Kidney capillary endothelial cell (primary cell): ENCODE measurements at regions not wholly inside any gene's neighbourhood (a gene's known extent, or its start where the extent isn't known, plus 50 kb on each side); places are given as distances from the start of the nearest gene placed in this dataset.
"Not testable (repeated sequence)": the region's sequence is repeated elsewhere in the genome, so short reads cannot be mapped to it uniquely, and the experiment has no call there.

ENCODE experiments used
- DNase-seq: peaks from one replicate; pipeline ENCODE4 v3.0.0-alpha.2; 2018; ENCODE audit warnings: low spot score

DNA sequence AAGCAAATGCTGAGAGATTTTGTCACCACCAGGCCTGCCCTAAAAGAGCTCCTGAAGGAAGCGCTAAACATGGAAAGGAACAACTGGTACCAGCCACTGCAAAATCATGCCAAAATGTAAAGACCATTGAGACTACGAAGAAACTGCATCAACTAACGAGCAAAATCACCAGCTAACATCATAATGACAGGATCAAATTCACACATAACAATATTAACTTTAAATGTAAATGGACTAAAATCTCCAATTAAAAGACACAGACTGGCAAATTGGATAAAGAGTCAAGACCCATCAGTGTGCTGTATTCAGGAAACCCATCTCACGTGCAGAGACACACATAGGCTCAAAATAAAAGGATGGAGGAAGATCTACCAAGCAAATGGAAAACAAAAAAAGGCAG is 702.7 kb upstream of the INTU start:
- not testable (repeated sequence) for DNase-seq

DNA sequence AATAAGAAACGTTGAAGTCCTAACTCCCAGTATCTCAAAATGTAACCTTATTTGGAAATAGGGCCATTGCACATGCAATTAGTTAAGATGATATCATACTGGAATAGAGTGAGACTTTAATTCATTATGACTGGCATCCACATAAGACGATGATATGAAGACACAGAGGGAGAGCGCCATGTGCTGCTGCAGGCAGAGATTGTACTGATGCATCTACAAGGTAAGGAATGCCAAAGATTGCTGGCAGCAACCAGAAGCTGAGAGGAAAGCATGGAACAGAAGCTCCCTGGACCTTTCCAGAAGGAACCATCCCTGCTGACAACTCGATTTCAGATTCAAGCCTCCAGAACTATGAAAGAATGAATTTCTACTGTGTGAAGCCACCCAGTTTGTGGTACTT is 697.0 kb upstream of the INTU start:
- DNase-seq: no peak

DNA sequence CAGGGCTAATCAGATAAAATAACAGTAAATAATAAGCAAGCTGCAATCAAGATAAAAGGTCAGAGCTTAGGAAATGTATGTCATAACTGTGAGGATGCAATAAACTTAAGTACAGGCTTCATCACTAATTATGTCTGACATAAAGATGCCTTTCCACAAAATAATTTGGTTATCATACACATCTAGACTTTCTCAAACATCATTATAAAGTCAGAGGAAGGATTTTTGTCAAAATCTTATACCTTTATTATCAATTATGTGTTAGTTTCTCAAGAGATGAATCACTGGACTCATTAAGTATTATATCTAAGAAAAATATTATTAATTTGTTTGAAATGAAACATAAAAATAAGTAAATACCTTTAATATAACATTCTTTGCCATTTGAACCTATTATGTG is 695.4 kb upstream of the INTU start:
- DNase-seq: no peak

DNA sequence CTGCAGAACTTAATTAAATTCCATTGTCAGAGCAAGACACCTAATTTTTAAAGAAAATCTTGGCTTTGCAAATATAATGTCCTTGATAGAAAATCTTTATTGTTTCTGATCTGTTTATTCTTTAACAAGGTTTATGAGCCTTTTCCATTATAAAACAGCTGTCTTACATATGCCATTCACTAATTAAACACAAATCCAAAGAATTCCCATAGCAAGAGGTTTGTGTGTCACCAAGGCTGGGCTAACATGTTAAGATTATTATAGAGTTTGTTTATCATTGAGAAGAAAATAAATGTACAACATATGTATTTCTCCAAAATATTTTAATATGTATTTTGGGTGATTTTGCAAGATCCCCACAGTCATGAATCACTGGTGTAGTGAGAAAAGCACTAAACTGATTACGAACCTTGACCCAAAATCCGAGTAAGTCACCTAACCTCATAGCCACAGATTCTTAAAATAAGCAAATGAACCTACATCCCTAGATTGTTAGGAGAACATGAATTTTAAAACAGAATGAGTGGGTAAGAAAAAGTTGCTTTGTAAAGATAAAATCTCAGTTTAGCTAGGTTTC is 694.8 kb upstream of the INTU start:
- no peak for DNase-seq

DNA sequence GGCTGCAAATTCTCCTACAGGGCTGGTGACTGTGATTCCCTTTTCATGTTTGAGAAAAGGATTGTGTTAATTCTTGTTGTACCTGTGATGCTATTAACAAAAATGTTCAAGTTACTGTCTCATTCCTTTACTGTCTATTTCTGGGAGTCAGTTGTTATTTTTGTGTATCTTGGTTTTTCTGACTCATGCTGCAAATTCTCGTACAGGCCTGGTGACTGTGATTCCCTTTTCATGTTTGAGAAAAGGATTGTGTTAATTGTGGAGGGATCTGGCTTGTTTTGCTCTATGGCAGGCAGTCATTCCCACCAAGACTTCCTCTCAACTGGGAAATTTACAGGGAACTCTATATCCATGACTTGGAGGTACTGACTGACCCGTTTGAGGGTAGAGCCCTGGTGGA is 693.4 kb upstream of the INTU start:
- peak; percentile 10 for DNase-seq

DNA sequence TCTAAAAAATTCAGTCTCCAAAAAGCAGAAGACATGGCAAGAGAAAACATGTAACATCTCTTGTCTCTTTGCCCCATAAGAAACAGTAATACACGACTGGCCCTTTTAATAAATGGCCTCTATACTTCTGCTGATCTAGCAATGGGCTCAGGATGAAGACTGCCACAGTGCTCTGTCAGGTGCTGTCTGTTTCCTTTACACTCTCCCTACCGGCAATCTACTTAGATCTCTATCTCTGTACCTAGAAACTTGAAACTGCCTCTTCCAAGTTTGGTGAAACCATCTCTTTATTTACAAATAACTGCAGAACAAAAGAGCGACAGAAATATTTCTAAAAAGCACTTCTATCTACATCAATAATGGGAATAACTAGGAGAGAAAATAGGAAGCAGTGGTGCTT is 685.2 kb upstream of the INTU start:
- no peak for DNase-seq

DNA sequence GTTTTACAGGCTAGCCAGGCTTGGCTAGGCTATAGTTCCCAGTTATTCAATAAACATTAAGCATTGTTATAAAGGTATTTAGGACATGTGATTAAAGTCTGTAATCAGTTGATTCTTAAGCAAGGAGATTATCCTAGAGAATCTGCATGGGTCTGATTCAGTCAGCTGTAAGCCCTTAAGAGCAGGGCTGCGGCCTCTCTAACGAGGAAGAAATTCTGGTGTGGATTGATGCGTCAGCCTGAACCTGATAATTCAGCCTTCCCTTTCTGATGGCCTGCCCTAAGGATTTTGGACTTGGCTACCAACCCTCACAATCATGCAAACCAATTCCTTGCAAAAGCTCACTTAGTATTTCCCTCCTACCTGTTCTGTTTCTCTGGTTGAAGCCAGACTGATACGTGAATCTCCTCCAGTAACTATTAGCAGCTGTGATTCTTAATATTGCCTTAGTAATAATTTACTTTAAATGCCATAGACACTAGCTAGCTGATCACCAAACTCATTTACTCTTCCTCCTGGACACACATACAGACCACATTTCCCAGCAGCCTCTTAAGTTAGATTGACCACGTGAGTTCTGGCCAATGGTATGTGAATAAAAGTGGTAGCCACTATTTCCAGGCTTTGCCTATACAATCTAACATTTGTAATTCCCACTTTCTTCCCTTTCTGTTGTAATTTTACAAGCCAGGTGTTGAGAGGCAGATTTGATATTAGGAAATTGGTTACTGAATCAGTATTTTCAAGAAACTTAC is 678.0 kb upstream of the INTU start:
- no peak for DNase-seq

DNA sequence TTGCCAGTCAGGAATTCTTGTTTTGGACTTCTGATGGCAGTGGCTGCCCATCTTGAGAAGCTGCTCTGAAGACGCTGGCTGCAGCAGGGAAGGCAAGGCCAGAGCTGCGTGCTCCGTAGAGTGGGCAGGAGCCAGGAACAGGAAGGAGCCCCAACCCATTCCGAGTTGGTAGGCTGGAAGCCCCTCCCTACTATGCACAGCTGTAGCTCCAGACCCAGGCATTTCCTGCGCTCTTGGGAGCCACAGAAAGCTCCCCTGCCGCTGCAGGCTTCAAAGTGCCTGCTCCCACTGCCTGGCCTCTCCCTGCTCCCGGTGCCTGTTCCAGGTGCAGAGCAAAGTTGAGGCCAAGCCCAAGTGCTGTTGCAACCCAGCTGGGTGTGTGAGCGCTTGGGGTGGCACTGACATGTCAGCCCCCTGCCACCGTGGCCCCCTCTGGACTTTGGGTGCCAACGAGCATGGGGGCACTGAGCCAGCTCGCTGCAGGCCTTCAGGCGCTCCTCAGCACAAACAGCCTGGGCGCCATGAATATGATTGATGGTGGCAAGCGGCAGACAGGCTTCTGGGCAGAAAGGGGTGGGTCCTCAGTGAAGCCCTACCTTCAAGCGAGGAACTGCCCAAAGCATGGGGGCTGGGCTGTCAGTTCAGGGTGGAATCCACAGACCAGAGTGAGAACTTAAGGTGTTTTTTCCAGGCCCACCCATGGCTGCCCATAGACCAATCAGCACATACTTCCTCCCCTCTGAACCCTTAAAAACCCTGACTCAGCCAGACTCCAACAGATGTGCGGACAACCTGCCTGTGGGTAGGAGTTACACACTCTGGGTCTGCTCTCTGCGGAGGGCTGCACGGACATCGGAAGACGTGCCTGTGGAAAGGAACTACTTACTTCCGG is 677.2 kb upstream of the INTU start:
- no peak for DNase-seq

DNA sequence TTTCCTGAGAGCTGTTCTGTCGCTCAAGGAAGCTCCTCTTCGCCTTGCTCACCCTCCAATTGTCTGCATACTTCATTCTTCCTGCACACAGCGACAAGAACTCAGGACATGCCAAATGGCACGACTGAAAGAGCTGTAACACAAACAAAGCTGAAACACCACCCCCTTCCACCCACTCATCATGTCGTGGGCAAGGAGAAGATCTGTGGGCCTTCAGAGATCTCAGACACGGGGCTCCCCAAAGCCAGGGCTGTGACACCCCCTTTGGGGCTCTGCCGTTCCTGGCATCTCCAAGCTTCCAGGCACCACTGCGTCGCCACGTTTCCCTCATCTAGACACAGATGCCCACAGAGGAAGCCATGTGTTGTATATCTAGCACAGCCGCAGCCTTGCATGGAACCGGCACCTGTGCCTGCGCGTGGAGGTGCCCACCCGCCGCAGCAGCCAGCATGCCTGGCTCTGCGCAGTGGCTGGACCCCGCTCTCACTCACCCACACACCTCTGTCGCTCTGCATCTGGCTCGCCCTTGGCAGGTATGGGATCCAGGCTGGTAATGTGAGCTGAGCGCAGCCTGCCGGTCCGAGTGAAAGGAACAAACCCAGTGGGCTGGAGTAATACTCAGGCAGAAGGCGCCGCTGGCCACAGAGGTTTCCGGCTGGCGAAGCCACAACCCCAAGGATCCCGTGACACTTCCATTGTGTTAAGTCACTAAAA is 676.4 kb upstream of the INTU start:
- DNase-seq: no peak

DNA sequence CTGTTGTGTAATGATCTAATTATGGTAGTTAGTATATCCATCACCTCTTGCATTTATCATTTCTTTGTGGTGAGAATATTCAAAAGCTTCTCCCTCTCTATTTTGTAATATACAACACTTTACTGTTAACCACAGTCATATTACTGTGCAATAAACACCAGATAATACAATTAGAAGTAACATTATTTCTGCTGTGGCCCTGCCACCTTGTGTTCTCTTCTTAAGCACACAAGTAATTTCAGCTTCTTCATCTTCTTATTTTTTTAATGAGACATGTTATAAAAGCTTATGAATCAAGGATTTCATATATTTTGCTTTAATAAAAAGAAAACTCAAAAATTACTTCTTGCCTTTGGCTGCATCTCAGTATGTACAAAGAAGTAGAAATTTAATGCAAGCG is 675.2 kb upstream of the INTU start:
- no peak for DNase-seq

DNA sequence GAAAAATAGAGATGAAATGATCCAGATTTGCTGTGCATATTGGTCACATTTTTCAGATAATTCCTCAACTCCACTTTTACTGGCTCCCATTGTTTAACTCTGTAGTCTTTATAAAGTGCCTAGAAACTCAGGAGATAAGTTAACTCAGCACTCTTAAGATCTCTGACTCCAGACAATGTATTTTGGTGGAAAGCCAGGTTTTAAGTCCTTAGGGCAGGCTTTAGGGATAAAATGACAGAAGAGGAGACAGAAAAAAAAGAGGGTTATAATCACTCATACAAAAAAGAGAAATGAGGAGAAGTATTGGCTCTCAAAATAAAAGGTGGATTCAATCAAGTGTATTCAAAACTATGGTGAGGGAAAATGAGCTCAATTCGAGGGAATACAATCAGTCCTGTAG is 674.8 kb upstream of the INTU start:
- no peak for DNase-seq

DNA sequence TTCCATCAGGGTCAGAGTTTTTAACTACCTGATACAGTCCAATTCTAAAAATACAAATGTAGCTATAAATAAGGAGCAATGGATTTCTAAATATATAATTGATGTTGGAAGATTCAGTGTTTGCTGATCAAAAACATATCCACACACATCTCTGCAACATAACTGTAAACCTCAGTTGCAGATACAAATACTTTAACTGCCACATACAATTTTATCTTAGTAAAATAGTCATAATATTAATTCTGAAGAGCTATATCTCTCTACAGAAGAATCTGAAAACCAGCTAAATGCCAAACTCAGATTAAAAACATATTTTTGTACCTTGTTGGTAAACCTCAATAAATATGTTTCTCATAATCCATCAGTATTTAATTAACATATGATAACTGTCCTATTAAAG is 674.3 kb upstream of the INTU start:
- no peak for DNase-seq

DNA sequence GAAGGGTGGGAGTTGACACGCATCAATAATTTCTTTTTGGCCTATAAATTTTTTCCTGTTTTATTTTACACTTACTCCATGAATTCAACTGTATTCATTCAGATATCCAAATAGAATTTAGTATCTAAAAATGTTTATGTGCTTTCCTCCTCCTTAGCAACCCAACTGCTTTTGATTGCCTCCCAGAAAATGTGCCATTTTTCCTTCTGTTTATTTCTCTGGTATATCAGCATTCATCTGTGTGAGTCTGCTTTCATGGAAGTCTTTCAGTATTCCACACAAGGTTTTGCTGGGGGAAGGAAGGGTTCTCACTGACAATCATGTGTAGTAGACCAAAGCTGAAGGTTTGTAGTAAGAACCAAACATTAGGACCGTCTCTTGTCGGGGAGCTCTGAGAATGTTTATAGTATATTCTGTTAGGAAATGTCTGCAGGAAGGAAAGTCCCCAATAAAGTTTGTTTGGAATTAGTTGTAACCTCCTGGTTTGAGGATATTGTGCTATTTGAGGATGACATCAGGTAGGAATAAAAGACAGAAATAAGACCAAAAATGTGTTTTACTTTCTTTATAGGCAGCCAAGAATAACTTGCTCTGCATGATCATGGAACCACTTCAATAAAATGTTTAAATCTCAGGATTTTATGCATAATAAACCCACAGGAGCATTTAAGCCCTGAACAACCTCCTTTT is 673.6 kb upstream of the INTU start:
- DNase-seq: no peak

DNA sequence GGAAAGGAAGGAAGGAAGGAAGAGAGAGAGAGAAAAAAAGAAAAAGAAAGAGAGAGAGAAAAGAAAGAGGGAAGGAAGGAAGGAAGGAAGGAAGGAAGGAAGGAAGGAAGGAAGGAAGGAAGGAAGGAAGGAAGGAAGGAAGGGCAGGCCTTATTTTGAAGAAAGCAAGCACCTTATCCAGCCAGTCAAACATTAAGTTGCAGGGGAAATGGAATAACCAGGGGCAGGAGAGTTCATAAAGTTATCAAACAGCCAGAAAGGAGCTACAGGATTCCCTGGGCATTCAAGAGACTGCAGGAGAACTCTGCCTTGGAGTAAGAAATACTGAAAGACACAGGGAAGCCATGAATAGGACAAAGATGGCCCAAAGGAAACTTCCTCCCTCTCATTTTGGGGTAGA is 672.0 kb upstream of the INTU start:
- no peak for DNase-seq

DNA sequence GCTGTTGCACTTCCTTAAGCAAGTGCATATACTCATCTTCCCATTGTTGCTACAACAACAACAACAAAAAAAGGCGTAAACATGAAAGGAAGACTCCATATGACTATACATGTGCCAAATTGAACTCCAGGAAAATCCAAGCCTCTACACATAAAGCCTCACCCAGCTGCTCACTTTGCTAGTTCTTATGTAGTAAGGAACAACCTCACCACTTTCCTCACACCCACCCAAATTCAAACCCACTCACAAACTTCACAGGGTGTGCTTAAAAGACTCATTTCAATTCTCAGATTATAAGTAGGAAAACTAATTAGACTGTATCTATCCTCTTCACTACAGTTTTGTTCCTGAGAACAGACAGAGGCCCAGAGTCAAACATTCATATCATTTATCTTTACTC is 671.1 kb upstream of the INTU start:
- DNase-seq: no peak

DNA sequence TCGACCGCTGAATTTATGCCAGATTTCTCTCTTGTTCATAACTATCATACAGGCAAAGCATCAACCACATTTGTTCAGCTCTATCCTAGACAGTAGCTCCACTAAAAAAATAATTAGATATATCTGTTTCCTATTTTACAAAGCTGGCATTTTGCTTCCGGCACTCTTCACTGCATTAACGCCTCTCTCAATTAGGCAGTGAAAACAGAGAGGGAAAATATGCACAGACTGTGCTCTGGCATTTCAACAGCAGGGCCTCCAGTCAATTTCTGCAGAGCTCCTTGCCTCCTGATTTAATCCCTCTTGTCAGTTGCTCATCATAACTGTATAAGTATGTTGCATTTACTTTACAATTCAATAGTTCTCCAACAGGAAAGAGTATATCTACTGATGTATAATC is 666.9 kb upstream of the INTU start:
- no peak for DNase-seq

DNA sequence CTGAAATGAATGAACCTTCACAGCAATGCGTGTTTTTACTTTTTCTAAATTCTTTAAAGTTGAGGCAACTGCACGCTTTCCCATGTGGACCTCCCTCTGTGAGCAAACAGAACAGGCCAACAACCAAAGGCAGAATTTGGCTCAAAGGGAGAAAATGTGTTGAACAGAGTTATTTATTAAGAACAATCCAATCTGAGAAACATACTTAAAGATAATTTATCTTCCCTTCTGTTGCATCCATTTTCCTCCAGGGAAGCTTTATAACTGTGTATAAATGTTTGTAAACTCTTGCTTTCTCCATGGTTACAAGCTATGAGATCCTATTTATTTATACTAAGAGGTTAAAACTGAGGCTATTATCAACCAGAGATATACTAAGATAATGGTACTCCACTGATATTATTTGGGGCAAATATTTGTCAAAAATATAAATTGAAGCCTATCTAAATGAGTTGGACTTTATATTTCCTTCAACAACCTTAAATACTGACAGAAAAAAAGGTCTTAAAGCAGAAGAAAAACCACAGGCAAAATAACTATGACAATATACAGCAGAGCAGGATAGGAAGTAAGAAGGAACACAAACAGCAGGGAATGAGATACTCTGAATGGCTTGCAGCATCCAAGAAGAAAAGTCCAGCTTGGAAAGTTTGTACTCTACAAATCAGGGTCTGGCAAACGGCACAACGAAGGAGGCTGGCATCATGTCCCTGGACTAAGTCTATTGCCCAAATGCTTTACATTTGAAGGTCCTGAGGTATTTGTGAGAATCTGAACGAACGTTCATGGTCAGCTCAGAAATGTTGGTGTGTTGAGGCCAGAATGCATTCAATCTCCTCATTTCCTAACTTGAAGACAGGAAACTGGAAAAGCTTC is 663.2 kb upstream of the INTU start:
- DNase-seq: no peak

DNA sequence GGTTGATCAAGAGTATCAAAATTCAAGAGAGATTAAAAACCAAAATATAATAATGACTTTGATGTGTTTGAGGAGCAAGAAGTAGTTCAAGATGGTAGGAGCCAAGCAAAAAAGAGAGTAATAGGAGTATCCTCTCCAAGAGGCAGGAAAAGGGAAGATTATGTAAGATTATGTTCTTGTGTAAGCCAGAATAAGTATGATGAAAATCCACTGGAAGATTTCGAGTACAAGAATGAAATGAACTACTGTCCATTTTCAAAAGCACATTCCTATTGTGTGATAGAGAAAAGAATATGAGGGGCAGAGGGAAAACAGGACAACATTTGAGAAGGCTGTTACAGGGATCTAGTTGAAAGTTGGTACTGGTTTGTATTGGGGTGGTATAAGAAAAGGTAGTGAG is 659.6 kb upstream of the INTU start:
- no peak for DNase-seq

DNA sequence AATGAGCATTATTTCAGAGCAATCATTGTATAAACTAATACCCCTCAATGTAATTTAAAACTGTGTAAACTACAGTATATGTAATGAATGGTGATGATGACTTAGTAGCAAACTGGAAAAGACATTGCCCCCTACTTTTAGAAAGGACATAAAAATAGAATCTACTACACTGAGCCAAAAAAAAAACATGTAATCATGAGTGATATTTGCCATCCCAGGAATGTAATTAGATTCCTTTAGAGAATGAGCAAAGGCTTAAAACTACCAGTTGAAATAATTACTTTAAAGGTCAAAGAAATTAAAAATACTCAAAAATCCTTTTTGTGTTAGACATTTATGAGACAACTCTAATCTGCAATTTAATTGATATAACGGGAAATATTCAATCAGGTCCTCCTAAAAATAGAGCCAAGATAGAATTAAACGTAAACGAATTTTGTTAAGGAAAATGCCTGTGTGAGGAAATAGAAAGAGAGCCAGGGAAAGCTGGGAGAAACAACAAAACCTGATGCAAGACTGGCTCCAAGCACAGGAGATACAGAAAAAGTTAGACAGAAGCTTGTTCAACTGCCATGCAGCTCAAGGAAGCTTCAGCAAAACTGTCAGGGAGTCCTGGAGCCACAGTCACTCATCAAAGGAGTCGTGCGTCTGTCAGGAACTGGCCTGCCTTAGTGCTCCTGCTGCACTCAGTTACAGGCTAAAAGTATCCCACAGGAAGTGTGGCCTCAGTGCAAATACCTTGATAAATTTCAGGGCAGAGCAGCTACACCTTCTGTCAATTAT is 655.7 kb upstream of the INTU start:
- DNase-seq: no peak

DNA sequence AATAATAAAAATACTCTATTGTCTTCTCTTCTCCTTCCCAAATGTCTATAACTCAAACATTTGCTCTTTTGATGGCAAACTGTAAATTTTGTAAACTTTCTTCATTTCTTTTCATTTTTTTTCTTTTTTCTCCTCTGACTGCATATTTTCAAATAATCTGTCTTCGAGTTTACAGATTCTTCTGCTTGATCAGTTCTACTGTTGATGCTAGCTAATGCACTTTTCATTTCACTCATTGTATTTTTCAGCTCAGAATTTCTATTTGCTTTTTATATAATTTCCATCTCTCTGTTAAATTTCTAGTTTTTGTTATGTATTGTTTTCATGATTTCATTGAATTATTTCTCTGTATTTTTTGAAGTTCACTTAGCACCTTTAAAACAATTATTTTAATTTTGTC is 646.8 kb upstream of the INTU start:
- no peak for DNase-seq
